Fibroblast of the aortic adventitia (primary cell): ENCODE measurements at regions not wholly inside any gene's neighbourhood (a gene's known extent, or its start where the extent isn't known, plus 50 kb on each side); places are given as distances from the start of the nearest gene placed in this dataset.

ENCODE experiments used
- DNase-seq: peaks from one replicate; pipeline ENCODE4 v3.0.0-alpha.2; 2010; ENCODE audit warnings: low read depth
- H3K4me3 ChIP-seq: 2 replicates; pipeline ENCODE4 v1.5.1; 2011; ENCODE audit warnings: low read depth, mild to moderate bottlenecking, control low read depth, low read length, moderate library complexity
- TF ChIP-seq, protein P1 (sequence below): IDR thresholded peaks from 2 replicates; pipeline ENCODE4 v1.5.1; 2011; ENCODE audit warnings: mild to moderate bottlenecking, low read length, control low read depth, inconsistent platforms; ENCODE audit not compliant: insufficient read depth

GRCh38 chrX:124232523-124233201 lies 99.8 kb upstream of the TEX13D start:
- TF ChIP-seq, protein P1, sequence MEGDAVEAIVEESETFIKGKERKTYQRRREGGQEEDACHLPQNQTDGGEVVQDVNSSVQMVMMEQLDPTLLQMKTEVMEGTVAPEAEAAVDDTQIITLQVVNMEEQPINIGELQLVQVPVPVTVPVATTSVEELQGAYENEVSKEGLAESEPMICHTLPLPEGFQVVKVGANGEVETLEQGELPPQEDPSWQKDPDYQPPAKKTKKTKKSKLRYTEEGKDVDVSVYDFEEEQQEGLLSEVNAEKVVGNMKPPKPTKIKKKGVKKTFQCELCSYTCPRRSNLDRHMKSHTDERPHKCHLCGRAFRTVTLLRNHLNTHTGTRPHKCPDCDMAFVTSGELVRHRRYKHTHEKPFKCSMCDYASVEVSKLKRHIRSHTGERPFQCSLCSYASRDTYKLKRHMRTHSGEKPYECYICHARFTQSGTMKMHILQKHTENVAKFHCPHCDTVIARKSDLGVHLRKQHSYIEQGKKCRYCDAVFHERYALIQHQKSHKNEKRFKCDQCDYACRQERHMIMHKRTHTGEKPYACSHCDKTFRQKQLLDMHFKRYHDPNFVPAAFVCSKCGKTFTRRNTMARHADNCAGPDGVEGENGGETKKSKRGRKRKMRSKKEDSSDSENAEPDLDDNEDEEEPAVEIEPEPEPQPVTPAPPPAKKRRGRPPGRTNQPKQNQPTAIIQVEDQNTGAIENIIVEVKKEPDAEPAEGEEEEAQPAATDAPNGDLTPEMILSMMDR, result no peak
- no peak for DNase-seq
- no peak overlapping the region for H3K4me3 ChIP-seq

GRCh38 chrX:124234348-124234747 lies 98.1 kb upstream of the TEX13D start:
- no peak for DNase-seq
- TF ChIP-seq, protein P1, result no peak
- H3K4me3 ChIP-seq, result no peak overlapping the region

GRCh38 chrX:124238268-124238667 lies 94.2 kb upstream of the TEX13D start:
- no peak for DNase-seq
- TF ChIP-seq, protein P1, result no peak
- H3K4me3 ChIP-seq, result no peak overlapping the region

- TF ChIP-seq, protein P1, result no peak
- no peak overlapping the region for H3K4me3 ChIP-seq
- no peak for DNase-seq
Observed at GRCh38 chrX:124239324-124239723, 93.1 kb upstream of the TEX13D start.

DNA sequence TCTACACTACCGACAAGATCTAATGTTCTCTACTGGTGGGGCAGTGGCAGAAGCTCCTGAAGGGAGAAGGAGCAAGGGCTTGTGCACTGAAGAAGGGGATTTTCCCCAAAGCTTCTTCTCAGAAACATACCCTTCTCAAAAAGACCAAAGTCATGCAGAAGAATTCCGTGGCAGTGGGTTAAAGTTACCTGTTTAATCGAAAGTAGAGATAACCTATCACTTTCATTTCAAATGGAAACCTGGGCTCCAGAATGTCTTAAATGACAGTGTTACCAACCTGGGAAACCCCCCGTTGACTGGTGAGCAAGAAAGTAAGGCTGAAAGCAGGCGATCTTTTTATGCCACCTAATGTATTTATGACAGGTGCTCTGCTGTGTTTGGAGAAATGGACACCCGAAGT lies 92.5 kb upstream of the TEX13D start:
- no peak overlapping the region for H3K4me3 ChIP-seq
- TF ChIP-seq, protein P1, result no peak
- no peak for DNase-seq

DNA sequence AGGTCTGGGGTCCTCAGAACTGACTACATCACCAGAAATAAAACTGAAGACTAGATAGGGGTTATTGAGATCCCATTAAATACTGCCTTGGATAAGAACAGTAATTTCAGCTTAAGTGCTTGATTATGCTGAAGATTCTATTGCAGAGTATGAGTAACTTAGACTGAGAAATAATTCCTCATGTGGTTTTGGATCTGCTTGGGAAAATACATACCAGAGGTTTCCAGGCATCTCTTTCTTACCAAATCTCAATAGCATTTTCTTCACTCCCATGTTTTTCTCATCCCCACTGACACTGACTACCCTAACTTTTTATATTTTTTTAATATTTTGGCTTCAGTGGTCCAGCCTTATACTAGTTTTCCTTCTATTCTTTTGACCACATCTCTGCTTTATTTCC lies 92.0 kb upstream of the TEX13D start:
- DNase-seq, result no peak
- TF ChIP-seq, protein P1, result no peak
- no peak overlapping the region for H3K4me3 ChIP-seq

DNA sequence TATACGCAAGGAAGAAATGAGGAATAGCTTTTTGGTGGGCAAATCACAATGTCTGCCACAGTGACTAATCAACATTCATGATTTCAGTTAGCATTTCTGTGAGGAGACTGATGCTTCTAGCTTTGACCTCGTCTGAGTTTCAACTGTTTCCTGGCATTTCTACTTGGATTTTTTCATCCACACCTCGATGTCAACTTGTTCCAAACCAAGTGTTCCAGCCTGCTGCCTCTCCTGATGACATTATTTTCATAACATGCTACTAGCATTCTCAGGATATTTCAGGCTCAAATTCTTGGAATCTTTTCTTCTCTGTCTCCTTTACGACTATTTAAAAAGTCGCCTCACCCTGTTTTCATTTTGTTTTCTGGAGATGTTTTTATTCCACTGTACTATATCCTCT lies 90.3 kb upstream of the TEX13D start:
- no peak overlapping the region for H3K4me3 ChIP-seq
- DNase-seq, result no peak
- TF ChIP-seq, protein P1, result no peak
